Stimulated activated CD4-positive, alpha-beta T cell treated with anti-CD3 and anti-CD28 coated beads, Interleukin-15, amount 100 ng/mL, for 48 hours (primary cell): ENCODE measurements at regions not wholly inside any gene's neighbourhood (a gene's known extent, or its start where the extent isn't known, plus 50 kb on each side); places are given as distances from the start of the nearest gene placed in this dataset.
"Not testable (repeated sequence)": the region's sequence is repeated elsewhere in the genome, so short reads cannot be mapped to it uniquely, and the experiment has no call there.

Source experiments
- DNase-seq, 2 donors: peaks; one replicate each; pipeline ENCODE4 v3.0.0-alpha.2; 2020; ENCODE audit warnings: low read depth in 2 of 2

GRCh38 chr14:83826838-83827237 lies 1703.1 kb upstream of the FLRT2 start:
- DNase-seq = no peak

DNA sequence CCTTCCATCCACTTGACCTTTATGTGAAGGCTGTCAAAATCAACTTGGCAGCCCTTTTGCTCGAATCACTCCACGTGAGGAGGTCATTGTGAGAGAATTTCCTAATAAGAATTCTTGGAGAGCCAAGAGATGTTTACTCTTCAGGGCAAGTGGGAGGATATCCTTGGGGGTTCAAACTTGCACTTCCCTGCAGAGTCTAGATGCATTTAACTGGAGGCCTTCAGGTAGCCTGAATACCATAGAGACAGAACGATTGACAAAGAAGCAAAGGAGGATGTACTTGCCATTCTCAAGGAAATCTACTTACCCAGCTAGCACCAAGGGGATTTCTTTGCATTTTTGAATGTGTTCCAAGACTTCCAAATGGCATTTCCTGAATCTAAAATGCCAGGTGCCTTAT lies 1702.6 kb upstream of the FLRT2 start:
- no peak for DNase-seq

- DNase-seq = no peak
Measured at GRCh38 chr14:83828406-83828805, 1701.5 kb upstream of the FLRT2 start.

DNA sequence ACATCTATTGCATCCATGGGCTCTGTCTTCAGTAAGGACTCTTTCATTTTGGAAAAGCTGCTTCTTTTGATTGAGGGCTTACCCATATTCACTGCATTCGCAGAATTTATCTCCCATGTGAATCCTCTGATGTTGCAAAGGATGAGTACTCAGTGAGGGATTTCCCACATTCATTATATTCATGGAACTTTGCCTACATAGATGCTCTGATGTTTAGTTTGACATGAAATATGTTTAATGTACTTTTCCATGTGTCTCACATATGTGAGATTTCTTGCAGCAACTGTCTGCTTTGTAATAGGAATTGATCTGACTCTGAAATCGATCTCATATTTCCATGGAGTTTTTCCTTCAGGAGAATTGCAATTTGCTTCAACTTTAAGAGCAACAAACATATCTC lies 1699.6 kb upstream of the FLRT2 start:
- DNase-seq = no peak

GRCh38 chr14:83838226-83838625 lies 1691.7 kb upstream of the FLRT2 start:
- no peak for DNase-seq

- no peak for DNase-seq
Measured at GRCh38 chr14:83842547-83842946, 1687.4 kb upstream of the FLRT2 start.

- DNase-seq = no peak
Measured at GRCh38 chr14:83847102-83847501, 1682.8 kb upstream of the FLRT2 start.

- DNase-seq = no peak
Measured at GRCh38 chr14:83850092-83850491, 1679.9 kb upstream of the FLRT2 start.

DNA sequence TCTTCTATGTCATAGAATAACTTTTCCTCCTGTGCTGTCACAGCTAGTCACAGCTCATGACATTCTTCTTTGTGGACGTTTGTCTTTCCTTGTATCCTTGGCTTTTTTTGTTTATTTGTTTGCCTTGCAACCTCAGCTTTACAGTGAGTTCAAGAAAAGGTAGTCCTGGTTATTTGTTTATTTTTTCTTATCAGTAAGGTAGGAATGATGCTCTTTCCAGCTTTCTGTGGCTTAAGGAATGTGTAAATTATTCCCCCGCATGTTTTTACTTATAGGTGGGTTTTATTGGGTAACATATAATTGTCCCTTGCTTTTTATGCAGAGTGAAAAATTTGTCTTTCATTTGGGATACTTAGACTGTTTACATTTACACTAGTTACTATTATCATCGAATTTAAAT lies 1673.6 kb upstream of the FLRT2 start:
- no peak for DNase-seq

GRCh38 chr14:83860631-83861155 lies 1669.3 kb upstream of the FLRT2 start:
- DNase-seq = no peak

GRCh38 chr14:83863042-83863774 lies 1666.7 kb upstream of the FLRT2 start:
- DNase-seq = no peak

DNA sequence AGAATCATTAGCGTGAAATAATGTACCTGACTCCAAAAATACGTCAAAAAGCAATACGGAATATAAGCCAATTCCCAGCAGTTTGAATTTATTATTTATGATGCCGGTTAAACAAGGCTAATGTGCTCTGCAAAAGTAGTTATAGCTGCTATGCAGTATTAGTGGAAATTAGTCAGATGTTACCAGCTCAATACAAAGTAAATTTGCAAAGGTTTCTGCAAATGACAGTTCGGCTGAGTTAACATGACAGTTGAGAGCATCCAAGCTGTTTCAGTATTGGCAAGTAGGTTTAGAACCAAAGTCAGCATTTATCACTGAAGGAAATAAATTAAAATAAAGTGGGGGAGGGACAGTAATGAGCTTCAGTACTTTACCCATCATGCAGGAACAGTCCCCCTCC lies 1665.8 kb upstream of the FLRT2 start:
- no peak for DNase-seq

GRCh38 chr14:83867566-83868225 lies 1662.2 kb upstream of the FLRT2 start:
- DNase-seq = no peak

DNA sequence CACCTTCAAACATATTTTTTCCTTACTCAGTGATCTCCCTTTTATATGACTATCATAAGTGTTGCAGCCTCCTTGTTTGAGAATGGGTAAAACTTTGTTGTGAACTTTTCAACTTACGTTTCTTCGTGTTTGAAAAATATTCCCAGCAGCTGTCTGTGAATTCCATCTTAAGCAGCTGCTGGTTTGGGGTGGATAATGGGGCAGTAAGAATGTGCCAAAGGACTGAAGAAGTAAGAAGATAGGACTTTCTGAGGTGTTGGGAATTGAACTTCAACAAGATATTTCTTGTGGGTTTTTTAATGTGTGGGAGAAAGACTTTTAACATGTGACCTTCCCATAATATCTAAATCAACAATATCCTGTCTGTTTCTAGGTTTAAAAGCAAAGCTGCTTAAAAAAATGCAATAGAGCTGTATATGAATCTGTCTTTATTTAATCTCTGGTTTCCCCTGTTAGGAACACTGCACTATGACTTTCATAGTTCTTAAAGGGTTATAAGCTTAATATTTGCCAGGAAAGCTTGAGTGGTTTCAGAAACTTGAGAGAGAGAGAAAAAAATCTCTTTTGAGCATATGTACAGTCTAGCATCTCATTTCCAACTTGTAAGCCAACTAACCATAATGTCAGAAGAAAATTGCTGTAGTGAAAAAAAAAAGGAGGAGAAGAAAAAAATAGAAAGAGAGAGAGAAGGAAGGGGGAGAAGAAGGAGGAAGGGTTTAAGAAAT lies 1659.2 kb upstream of the FLRT2 start:
- no peak for DNase-seq

- DNase-seq = no peak
Measured at GRCh38 chr14:83873669-83874068, 1656.3 kb upstream of the FLRT2 start.

DNA sequence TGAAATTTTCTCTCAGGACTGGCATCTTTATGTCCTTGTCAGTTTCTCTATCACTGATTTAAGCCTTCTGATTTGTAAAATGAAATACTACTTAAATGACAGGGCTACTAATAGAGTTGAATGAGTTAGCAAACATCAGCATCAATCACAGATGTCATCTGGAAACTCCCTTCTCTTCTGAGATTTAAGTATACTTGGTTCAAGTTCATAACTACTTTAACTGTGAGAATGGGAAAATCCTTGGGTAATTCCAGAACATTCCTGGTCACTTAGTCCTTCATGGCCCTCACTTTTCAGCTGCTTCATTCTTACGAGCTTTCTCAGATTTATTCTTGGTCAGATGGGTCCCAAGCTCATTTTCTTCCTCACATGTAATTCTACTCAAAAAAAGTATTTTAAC lies 1655.3 kb upstream of the FLRT2 start:
- DNase-seq = no peak

DNA sequence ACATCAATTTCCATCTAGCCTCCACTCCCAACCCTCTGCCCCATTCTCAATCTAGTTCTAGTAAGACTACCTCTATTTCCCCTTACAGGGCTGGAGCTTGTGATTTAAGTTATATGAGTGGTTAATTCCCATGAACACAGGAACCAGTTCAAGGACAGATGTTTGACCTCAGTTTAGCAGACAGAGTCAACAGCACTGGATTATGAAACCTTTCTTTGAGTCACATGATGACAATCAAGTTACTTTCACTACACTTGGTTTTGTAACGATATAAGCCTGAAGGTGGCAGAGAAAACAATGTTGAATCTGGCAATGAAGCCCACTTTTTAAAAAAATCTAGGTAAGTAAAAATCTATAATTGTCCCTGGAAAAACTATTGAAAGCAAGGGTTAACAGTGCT lies 1646.2 kb upstream of the FLRT2 start:
- no peak for DNase-seq

- DNase-seq = no peak
Measured at GRCh38 chr14:83885837-83886293, 1644.1 kb upstream of the FLRT2 start.

GRCh38 chr14:83887866-83888265 lies 1642.1 kb upstream of the FLRT2 start:
- no peak for DNase-seq

DNA sequence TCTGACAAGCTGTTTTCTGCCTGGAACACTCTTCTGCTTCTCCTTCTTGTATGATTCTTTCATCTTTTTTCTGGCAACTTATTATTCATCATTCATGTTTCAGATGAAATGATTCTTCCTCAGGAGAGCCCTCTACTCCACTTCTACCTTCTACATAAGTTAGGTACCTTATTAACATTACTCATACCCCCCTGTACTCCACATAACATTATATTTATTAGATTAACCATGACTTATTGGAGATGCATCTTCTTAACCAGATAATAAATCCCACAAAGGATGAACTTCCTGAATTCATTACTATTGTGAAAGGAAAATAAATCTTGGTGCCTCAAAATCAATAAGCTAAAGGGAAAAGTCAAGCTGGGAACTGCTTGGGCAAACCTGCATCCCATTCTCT lies 1636.5 kb upstream of the FLRT2 start:
- DNase-seq = no peak

DNA sequence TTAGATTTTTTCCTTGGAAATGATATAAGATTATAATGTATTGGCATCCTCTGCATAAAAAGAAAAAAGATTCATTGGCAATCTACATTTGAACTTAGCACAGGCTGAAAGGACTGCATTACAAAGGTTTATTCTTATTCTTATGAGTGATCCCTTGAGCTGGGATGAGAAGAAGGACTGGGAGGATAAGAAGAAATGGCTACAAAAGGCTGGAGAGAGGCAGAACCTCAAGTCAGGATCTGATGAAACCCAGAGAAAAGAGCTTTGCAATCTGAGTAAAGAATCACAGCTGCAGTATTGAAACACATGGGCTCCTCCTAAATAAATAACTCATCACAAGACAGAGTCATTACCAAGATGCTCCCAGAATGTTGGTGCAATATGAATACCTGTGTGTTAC lies 1635.4 kb upstream of the FLRT2 start:
- DNase-seq = no peak

GRCh38 chr14:83898558-83898957 lies 1631.4 kb upstream of the FLRT2 start:
- DNase-seq = not testable (repeated sequence)

- DNase-seq = no peak
Measured at GRCh38 chr14:83899706-83900105, 1630.2 kb upstream of the FLRT2 start.
